ENCODE measurements at regions not wholly inside any gene's neighbourhood (a gene's known extent, or its start where the extent isn't known, plus 50 kb on each side); places are given as distances from the start of the nearest gene placed in this dataset.

DNA sequence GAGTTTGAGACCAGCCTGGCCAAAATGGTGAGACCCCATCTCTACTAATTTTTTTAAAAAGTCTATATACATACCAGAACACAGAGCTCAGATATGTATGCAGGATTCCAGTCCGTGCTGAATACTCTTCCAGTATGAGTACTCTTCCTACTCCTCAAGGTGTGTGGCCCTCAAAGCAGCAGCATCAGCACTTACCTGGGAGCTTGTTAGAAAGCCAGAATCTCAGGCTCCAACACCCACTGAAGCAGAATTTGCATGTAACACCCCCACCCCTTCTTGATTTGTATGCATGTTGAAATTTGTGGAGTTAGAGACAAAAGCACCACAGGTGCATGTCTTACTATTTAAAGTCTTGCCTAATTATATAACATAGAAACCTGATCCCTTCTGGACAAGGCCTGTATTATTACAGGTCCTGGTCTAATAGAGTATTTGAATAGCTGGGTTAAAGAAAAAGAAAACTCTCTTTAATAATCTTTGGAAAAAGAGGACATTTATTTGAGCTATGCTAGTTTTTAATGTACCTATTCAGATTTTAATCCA lies 50.3 kb upstream of the NFE2L2 start:
- FAIRE-seq, result no peak

GRCh38 chr2:177315364-177315763 lies 50.8 kb upstream of the NFE2L2 start:
- no peak for FAIRE-seq

DNA sequence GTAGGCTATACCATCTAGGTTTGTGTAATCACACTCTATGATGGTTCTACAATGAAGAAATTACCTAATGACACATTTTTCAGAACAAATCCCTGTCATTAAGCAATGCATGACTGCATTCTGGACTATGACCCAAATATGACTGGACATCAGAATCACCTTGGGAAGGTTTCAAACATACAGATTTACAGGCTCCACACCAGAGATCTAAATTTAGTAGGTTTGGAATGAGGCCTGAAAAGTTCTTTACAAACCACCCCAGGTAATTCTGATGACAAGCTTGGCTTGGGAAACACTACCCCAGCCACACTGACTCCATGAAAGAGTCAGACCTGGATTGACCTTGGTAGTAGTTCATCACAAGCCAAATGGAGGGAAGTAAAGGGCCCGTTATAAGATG lies 52.2 kb upstream of the NFE2L2 start:
- no peak for FAIRE-seq

DNA sequence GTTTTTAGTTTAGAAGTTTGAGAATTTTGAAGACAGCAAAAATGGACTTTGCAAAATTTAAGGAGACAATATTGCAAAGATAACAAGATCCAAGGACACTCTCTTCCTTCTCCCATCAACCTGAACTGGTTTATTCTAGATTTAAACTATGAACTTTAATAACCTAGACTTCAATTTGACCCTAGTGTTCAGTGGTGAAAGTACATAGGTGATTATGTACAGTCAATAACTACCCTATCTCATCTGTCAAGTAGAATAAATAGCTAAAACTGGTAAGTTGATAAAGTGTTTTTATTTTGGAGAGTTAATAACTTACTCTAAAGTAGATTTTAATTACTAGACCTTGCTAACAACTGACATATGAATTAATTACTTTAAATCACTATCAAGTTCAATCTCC lies 52.9 kb upstream of the NFE2L2 start:
- FAIRE-seq, result no peak

DNA sequence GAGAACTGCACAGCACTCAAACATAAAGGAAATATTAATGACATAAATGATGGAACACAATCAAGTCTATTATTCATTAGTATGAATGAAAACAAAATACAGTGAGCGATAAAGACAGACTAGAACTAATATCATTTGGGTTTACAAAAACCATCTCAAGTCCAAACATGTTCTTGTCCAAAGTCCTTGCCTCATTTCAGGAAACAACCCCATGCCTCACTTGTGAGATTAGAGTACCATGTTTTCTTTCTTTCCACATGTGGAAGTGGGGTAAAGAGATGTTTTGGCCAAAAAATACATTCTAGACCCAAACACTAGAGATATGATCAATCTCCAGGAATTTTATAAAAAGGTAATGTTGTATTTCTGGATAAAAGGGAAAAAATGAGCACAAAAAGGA lies 53.3 kb upstream of the NFE2L2 start:
- FAIRE-seq, result no peak

DNA sequence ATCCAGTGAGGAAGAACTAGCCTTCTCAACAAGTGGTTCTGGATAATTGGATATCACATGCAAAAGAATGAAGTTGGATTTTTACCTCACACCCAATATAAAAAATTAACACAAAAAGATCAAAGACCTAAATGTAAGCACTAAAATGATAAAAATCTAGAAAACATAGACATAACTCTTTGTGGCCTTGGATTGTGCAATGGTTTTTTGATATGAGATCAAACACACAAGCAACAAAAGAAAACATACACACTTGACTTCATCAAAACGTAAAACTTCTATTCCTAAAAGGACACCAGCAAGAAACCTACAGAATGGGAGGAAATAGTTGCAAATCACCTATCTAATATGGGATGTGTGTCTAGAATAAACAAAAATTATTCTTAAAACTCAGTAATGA lies 54.1 kb upstream of the NFE2L2 start:
- no peak for FAIRE-seq

GRCh38 chr2:177320596-177320995 lies 56.1 kb upstream of the NFE2L2 start:
- FAIRE-seq, result no peak

DNA sequence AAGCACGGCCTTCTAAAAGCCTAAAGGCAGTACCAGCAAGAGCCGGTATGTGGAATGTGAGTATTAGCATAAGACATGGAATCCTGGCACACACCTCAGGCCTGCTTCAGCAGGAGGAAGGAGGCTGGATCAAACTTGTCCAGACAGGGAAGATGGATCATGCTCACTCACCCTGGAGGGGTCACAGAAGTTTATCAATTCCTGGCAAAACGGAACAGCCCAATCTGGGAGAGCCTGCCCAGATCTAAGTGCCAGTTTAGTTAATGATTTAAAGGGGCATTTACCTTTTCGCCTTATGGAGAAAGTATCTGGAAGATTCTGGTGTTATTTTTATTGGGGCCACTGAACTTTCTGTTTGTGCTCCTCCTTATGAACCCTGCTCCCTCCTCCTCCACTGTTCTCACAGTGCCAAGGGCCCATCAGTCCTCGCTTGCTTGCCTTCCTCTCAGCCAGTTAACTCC lies 58.3 kb upstream of the NFE2L2 start:
- no peak for FAIRE-seq

DNA sequence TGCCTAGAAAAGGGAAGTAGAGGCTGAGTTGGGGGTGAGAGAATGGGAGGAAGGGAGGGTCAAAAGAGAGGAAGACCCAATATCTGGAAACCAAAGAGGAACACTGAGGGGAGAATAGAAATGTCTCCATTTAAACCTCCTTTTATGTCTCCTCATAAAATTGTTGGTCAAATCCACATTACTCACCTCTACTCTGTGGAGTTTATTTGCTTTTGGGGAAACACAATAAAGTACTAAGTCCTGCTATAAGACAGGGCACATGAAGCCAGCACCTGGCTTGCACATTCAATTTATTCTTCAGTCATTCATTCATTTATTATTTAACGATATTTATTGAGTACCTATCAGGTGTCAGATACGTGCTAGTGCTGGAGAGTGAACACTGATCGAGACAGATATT lies 60.3 kb upstream of the NFE2L2 start:
- no peak for FAIRE-seq

- FAIRE-seq, result no peak
Measured at GRCh38 chr2:177325554-177325953, 61.0 kb upstream of the NFE2L2 start.

- FAIRE-seq, result no peak
Measured at GRCh38 chr2:177326005-177326404, 61.5 kb upstream of the NFE2L2 start.

GRCh38 chr2:177326591-177326990 lies 62.1 kb upstream of the NFE2L2 start:
- no peak for FAIRE-seq

DNA sequence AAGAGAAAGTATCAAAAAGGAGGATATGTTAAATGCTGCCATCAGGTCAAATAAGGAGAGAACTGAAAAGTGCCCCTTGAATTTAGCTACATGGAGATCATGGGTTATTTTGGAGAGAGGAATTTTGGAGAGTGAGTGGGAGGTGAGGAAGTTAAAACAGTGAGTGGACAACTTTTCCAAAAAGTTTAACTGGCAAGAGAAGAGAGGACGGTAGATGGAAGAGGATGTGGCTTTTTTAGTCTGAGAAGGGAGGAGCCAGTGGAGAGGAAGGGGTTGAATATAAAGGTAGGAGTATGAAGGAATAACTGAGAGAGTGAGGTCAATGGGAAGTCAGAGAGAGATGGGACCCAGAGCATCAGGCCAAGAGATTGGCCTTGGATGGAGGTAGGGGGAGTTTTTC lies 62.5 kb upstream of the NFE2L2 start:
- no peak for FAIRE-seq

DNA sequence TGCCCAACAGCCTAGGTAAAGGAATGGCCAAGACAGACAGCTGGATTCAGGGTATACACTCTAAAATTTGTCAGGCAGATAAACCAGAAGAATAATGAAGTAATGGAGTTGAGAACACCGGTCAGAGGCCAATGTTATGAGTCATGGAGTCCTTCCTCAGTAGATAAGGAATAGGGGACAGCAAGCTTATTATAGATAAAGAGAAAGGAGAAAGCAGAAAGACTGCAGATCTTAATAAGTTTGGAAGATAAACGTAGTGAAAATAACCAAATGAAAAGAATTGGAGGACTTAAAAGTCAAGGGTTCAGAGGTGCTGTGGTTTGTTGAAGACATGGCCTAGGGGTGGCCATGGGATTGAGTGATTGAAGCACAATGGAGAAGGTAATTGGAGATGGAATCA lies 63.5 kb upstream of the NFE2L2 start:
- no peak for FAIRE-seq

- FAIRE-seq, result no peak
Measured at GRCh38 chr2:177329064-177329463, 63.5 kb upstream of the AGPS start.

- no peak for FAIRE-seq
Measured at GRCh38 chr2:177331466-177331997, 61.0 kb upstream of the AGPS start.

GRCh38 chr2:177332026-177332991 lies 60.3 kb upstream of the AGPS start:
- FAIRE-seq, result peak; percentile 96

GRCh38 chr2:177332992-177333388 lies 59.6 kb upstream of the AGPS start:
- FAIRE-seq, result no peak

DNA sequence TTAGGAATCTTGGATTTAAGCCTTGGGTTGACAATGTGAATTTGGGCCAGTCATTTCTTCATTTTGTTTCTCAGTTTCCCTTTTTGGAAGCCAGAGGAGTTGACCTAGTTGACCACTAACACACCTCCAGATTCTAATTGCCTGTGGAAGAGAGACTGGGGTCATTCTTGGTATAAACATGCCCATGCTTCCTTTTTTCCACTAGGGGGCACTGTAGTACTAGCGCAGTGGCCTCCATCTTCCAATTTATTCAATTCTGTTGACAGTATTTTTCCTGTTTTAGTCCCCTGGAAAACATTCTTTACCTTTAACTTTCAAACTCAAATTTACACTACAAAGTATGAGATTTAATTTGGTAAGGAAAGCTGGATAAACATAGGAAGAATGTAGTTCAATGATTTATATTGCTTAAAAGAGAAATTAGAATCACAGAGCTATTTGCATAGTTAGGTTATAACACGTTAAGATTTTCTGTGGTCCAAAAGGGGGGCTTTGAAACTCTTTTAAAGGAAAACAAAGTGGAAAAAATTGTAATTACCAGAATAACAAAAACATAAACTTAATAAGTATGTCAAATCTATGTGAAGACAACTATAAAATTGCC lies 57.5 kb upstream of the AGPS start:
- peak; percentile 97 for FAIRE-seq

DNA sequence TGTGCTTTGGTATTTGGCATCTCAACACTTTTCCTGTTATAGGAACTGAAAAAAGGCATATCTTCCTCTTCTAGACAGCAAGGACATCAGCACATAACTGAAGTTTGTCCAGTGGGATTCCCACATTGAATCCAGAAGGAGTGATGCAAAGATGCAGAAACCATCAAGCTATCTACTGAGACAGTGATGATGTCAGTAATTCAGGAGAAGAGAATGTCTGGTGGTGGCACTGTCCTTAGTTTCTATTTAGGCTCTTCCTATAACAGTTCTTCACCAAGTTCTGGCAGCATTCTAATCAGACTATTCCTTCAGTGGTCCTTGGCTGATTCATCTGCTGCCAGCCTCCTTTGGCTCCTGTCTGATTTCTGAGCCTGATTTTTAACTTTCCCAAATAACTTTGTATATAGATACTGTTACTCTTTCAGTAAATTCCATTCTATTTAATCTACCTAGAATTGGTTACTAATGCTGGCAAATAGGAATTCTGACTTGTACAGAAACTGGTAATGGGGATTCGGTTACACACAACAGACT lies 56.6 kb upstream of the AGPS start:
- no peak for FAIRE-seq

DNA sequence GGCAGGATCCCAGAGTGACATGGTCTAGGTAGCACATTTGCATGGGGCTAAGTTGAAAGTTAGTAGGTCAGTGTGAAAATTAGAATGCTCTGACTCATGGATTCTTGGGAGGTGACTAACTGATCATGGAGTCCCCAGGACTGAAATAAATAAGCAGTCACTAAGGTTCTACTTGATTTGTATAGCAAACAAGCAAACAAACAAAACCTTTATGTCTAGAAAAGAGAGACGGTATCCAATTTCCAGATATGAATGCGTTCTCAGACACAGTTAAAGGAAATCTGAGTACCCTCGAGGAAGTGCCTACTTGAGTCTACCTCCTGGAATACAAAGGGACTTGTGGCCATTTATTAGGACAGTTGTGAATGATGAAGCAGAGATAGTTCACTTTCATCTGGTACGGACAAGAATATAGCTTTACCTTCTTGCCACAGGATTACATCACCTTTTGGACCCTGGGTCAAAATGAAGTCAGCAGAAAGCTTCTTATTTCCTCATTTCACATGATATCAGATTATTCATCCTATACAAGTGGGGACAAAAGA lies 54.3 kb upstream of the AGPS start:
- no peak for FAIRE-seq

GRCh38 chr2:177340158-177340557 lies 52.4 kb upstream of the AGPS start:
- no peak for FAIRE-seq

GRCh38 chr2:177342736-177343135 lies 49.8 kb upstream of the AGPS start:
- no peak for FAIRE-seq

All from TTC549 (cell line).